Liver (tissue), 8 donors: ENCODE measurements at regions not wholly inside any gene's neighbourhood (a gene's known extent, or its start where the extent isn't known, plus 50 kb on each side); places are given as distances from the start of the nearest gene placed in this dataset.

ENCODE experiments used
- DNase-seq: peaks from one replicate; pipeline ENCODE4 v3.0.0-alpha.2; 2017; ENCODE audit warnings: low spot score
- H3K27ac ChIP-seq, 2 donors: one replicate each; pipeline ENCODE4 v1.7.0; 2013; ENCODE audit warnings: inconsistent platforms in 2 of 2, low read length in 2 of 2, control low read depth in 1 of 2, low read depth in 1 of 2, mild to moderate bottlenecking in 1 of 2
- H3K27me3 ChIP-seq, 4 donors: one replicate each; pipeline versions ENCODE4 v1.6.1 to v1.7.0; 2013; ENCODE audit warnings: low read length in 3 of 4, inconsistent platforms in 1 of 4, mild to moderate bottlenecking in 1 of 4, moderate library complexity in 1 of 4; ENCODE audit not compliant: control insufficient read depth in 4 of 4, insufficient read depth in 4 of 4
- H3K36me3 ChIP-seq, 4 donors: one replicate each; pipeline versions ENCODE4 v1.6.1 to v1.7.0; 2013; ENCODE audit warnings: low read length in 3 of 4, mild to moderate bottlenecking in 3 of 4, low read depth in 1 of 4, moderate library complexity in 1 of 4; ENCODE audit not compliant: control insufficient read depth in 4 of 4, insufficient read depth in 3 of 4
- H3K4me1 ChIP-seq, 4 donors: one replicate each; pipeline versions ENCODE4 v1.6.1 to v1.7.0; 2013; ENCODE audit warnings: low read length in 3 of 4, mild to moderate bottlenecking in 3 of 4, moderate library complexity in 1 of 4; ENCODE audit not compliant: control insufficient read depth in 4 of 4, insufficient read depth in 4 of 4
- H3K4me3 ChIP-seq, 3 donors: one replicate each; pipeline versions ENCODE4 v1.6.1 to v1.7.0; 2013; ENCODE audit warnings: low read length in 3 of 3, control low read depth in 1 of 3, low read depth in 1 of 3, mild to moderate bottlenecking in 1 of 3
- H3K9ac ChIP-seq, 2 donors: one replicate each; pipeline ENCODE4 v1.7.0; 2013; ENCODE audit warnings: low read length in 2 of 2, mild to moderate bottlenecking in 2 of 2, moderate library complexity in 2 of 2, control low read depth in 1 of 2, low read depth in 1 of 2
- H3K9me3 ChIP-seq, 4 donors: one replicate each; pipeline versions ENCODE4 v1.6.1 to v1.7.0; 2013; ENCODE audit warnings: low read length in 3 of 4; ENCODE audit not compliant: control insufficient read depth in 4 of 4
- FOXA1 ChIP-seq: IDR thresholded peaks from 2 replicates; pipeline ENCODE4 v1.6.1; 2016; ENCODE audit warnings: antibody characterized with exemption
- FOXA2 ChIP-seq: IDR thresholded peaks from 2 replicates; pipeline ENCODE4 v1.6.1; 2016; ENCODE audit warnings: antibody characterized with exemption
- HNF4A ChIP-seq, 2 donors: conservative IDR thresholded peaks; 2 replicates each; pipeline ENCODE4 v1.6.1; 2016; ENCODE audit warnings: antibody characterized with exemption in 2 of 2, mild to moderate bottlenecking in 2 of 2
- HNF4G ChIP-seq: IDR thresholded peaks from 2 replicates; pipeline ENCODE4 v1.6.1; 2016; ENCODE audit warnings: antibody characterized with exemption
- JUND ChIP-seq, 2 donors: IDR thresholded peaks; 2 replicates each; pipeline ENCODE4 v1.6.1; 2016; ENCODE audit warnings: antibody characterized with exemption in 2 of 2
- NR2F2 ChIP-seq: IDR thresholded peaks from 2 replicates; pipeline ENCODE4 v1.6.1; 2016; ENCODE audit warnings: antibody characterized with exemption
- RAD21 ChIP-seq, 2 donors: IDR thresholded peaks; 2 replicates each; pipeline ENCODE4 v1.6.1; 2016; ENCODE audit warnings: antibody characterized with exemption in 2 of 2, mild to moderate bottlenecking in 2 of 2
- RXRA ChIP-seq, 2 donors: IDR thresholded peaks; 2 replicates each; pipeline ENCODE4 v1.6.1; 2017 to 2018; ENCODE audit warnings: antibody characterized with exemption in 2 of 2, mild to moderate bottlenecking in 1 of 2
- SP1 ChIP-seq: IDR thresholded peaks from 2 replicates; pipeline ENCODE4 v1.6.1; 2018; ENCODE audit warnings: antibody characterized with exemption, mild to moderate bottlenecking
- TAF1 ChIP-seq: conservative IDR thresholded peaks from 2 replicates; pipeline ENCODE4 v1.6.1; 2016; ENCODE audit warnings: antibody characterized with exemption, mild to moderate bottlenecking
- YY1 ChIP-seq: IDR thresholded peaks from 2 replicates; pipeline ENCODE4 v1.6.1; 2016; ENCODE audit warnings: antibody characterized with exemption, mild to moderate bottlenecking
- WGBS: extraction: QIAGEN DNeasy Blood & Tissue Kit; methylation state at CpG from one replicate; pipeline ENCODE4 v1.1.7; 2013; 5-methylcytosine and 5-hydroxymethylcytosine counted together
- TF ChIP-seq, protein P1 (sequence below): IDR thresholded peaks from 2 replicates; pipeline ENCODE4 v1.6.1; 2016; ENCODE audit warnings: antibody characterized with exemption
- TF ChIP-seq, protein P2 (sequence below): IDR thresholded peaks from 2 replicates; pipeline ENCODE4 v1.6.1; 2016; ENCODE audit warnings: antibody characterized with exemption
- TF ChIP-seq, protein P3 (sequence below): IDR thresholded peaks from 2 replicates; pipeline ENCODE4 v1.6.1; 2016; ENCODE audit warnings: antibody characterized with exemption
- TF ChIP-seq, protein P4 (sequence below): fragments of 150-350 bp; IDR thresholded peaks from 2 replicates; pipeline ENCODE4 v1.5.1; 2017; ENCODE audit warnings: improper control_type of control experiment, low read depth, low read length; ENCODE audit not compliant: missing input control
- TF ChIP-seq, protein P5 (sequence below): IDR thresholded peaks from 2 replicates; pipeline ENCODE4 v1.6.1; 2016; ENCODE audit warnings: antibody characterized with exemption, mild to moderate bottlenecking
- donor health status: healthy.
- donor health status: healthy.
- donor health status: healthy.
- donor health status: healthy.
- donor health status: healthy.

DNA sequence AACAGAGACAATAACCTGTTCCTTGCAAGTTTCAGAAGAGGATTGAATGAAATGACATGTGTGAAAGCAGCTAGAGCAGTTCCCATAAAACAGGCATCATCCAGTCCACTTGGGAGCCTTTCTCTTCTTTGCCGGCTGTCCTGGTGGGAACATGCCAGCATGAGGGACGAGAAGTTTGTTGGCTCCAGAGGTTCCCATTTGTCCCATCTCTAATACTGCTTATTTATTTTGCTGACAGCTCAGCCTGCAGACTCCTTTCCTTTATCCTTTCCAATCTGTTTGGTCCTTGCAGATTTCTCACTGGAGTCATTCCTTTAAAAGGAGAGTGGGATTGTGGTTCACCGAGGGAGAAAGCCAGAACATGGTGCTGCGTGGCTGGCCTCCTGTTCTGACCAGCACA, 321.5 kb upstream of the CLINT1 start:
- no peak for TF ChIP-seq NR2F2
- TF ChIP-seq, protein P1, sequence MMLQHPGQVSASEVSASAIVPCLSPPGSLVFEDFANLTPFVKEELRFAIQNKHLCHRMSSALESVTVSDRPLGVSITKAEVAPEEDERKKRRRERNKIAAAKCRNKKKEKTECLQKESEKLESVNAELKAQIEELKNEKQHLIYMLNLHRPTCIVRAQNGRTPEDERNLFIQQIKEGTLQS, result no peak
- TF ChIP-seq, protein P2, sequence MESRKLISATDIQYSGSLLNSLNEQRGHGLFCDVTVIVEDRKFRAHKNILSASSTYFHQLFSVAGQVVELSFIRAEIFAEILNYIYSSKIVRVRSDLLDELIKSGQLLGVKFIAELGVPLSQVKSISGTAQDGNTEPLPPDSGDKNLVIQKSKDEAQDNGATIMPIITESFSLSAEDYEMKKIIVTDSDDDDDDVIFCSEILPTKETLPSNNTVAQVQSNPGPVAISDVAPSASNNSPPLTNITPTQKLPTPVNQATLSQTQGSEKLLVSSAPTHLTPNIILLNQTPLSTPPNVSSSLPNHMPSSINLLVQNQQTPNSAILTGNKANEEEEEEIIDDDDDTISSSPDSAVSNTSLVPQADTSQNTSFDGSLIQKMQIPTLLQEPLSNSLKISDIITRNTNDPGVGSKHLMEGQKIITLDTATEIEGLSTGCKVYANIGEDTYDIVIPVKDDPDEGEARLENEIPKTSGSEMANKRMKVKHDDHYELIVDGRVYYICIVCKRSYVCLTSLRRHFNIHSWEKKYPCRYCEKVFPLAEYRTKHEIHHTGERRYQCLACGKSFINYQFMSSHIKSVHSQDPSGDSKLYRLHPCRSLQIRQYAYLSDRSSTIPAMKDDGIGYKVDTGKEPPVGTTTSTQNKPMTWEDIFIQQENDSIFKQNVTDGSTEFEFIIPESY, result no peak
- TF ChIP-seq FOXA1, result no peak
- TF ChIP-seq, protein P3, sequence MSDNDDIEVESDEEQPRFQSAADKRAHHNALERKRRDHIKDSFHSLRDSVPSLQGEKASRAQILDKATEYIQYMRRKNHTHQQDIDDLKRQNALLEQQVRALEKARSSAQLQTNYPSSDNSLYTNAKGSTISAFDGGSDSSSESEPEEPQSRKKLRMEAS, result no peak
- TF ChIP-seq, protein P4, sequence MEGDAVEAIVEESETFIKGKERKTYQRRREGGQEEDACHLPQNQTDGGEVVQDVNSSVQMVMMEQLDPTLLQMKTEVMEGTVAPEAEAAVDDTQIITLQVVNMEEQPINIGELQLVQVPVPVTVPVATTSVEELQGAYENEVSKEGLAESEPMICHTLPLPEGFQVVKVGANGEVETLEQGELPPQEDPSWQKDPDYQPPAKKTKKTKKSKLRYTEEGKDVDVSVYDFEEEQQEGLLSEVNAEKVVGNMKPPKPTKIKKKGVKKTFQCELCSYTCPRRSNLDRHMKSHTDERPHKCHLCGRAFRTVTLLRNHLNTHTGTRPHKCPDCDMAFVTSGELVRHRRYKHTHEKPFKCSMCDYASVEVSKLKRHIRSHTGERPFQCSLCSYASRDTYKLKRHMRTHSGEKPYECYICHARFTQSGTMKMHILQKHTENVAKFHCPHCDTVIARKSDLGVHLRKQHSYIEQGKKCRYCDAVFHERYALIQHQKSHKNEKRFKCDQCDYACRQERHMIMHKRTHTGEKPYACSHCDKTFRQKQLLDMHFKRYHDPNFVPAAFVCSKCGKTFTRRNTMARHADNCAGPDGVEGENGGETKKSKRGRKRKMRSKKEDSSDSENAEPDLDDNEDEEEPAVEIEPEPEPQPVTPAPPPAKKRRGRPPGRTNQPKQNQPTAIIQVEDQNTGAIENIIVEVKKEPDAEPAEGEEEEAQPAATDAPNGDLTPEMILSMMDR, result no peak
- TF ChIP-seq JUND (IDR thresholded peaks at IDR 0.05), result no peak
- no peak for TF ChIP-seq TAF1
- no peak for TF ChIP-seq FOXA2
- TF ChIP-seq RAD21 (IDR thresholded peaks at IDR 0.05), result no peak
- TF ChIP-seq SP1, result no peak
- TF ChIP-seq, protein P5, sequence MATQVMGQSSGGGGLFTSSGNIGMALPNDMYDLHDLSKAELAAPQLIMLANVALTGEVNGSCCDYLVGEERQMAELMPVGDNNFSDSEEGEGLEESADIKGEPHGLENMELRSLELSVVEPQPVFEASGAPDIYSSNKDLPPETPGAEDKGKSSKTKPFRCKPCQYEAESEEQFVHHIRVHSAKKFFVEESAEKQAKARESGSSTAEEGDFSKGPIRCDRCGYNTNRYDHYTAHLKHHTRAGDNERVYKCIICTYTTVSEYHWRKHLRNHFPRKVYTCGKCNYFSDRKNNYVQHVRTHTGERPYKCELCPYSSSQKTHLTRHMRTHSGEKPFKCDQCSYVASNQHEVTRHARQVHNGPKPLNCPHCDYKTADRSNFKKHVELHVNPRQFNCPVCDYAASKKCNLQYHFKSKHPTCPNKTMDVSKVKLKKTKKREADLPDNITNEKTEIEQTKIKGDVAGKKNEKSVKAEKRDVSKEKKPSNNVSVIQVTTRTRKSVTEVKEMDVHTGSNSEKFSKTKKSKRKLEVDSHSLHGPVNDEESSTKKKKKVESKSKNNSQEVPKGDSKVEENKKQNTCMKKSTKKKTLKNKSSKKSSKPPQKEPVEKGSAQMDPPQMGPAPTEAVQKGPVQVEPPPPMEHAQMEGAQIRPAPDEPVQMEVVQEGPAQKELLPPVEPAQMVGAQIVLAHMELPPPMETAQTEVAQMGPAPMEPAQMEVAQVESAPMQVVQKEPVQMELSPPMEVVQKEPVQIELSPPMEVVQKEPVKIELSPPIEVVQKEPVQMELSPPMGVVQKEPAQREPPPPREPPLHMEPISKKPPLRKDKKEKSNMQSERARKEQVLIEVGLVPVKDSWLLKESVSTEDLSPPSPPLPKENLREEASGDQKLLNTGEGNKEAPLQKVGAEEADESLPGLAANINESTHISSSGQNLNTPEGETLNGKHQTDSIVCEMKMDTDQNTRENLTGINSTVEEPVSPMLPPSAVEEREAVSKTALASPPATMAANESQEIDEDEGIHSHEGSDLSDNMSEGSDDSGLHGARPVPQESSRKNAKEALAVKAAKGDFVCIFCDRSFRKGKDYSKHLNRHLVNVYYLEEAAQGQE, result no peak
- TF ChIP-seq RXRA (IDR thresholded peaks at IDR 0.05), result no peak
- DNase-seq, result no peak
- Histone ChIP-seq H3K36me3 (no peaks in the 10 kb centered on the region), H3K4me1 (no peaks in the 10 kb centered on the region), H3K27me3 (no peaks in the 10 kb centered on the region), H3K27ac (no peak overlapping the region), H3K4me3 (no peak overlapping the region), H3K9ac (no peak overlapping the region), H3K9me3 (no peaks in the 10 kb centered on the region)
- WGBS, result 95% methylated on average over 4 of the region's 4 CpGs

DNA sequence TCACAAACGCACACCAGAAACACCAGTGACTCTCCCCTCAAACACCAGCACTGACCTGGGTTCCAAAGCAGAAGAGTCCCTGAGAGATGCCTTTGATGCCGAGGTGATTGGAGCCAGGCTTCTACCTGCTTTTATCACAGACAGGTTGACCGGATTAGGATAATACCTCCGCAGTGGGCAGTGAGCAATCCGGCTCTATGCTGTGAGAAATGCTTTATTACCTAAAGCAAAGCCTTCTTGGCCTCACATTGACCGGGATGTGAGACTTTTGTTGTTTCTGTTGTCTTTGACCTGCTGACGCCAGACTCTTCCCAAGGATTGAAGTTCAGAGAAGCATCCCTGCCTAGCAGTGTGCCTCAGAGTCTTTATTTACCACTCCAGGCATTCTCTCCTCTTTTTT, 320.3 kb upstream of the CLINT1 start:
- Histone ChIP-seq H3K9ac (no peak overlapping the region), H3K4me3 (no peak overlapping the region), H3K36me3 (no peaks in the 10 kb centered on the region), H3K4me1 (no peaks in the 10 kb centered on the region), H3K9me3 (no peaks in the 10 kb centered on the region), H3K27me3 (no peaks in the 10 kb centered on the region), H3K27ac (no peak overlapping the region)
- DNase-seq, result no peak
- no peak for TF ChIP-seq FOXA1
- TF ChIP-seq, protein P5, result no peak
- no peak for TF ChIP-seq YY1
- TF ChIP-seq SP1, result no peak
- TF ChIP-seq, protein P1, result no peak
- TF ChIP-seq, protein P2, result no peak
- TF ChIP-seq, protein P3, result no peak
- no peak for TF ChIP-seq NR2F2
- TF ChIP-seq RXRA (IDR thresholded peaks at IDR 0.05), result no peak
- TF ChIP-seq HNF4G, result no peak
- no peak for TF ChIP-seq TAF1
- TF ChIP-seq JUND (IDR thresholded peaks at IDR 0.05), result no peak
- no peak for TF ChIP-seq HNF4A (conservative IDR thresholded peaks at IDR 0.05)
- 94% methylated on average over 7 of the region's 7 CpGs for WGBS
